ENCODE measurements at regions not wholly inside any gene's neighbourhood (a gene's known extent, or its start where the extent isn't known, plus 50 kb on each side); places are given as distances from the start of the nearest gene placed in this dataset.
"Not testable (repeated sequence)": the region's sequence is repeated elsewhere in the genome, so short reads cannot be mapped to it uniquely, and the experiment has no call there.

DNA sequence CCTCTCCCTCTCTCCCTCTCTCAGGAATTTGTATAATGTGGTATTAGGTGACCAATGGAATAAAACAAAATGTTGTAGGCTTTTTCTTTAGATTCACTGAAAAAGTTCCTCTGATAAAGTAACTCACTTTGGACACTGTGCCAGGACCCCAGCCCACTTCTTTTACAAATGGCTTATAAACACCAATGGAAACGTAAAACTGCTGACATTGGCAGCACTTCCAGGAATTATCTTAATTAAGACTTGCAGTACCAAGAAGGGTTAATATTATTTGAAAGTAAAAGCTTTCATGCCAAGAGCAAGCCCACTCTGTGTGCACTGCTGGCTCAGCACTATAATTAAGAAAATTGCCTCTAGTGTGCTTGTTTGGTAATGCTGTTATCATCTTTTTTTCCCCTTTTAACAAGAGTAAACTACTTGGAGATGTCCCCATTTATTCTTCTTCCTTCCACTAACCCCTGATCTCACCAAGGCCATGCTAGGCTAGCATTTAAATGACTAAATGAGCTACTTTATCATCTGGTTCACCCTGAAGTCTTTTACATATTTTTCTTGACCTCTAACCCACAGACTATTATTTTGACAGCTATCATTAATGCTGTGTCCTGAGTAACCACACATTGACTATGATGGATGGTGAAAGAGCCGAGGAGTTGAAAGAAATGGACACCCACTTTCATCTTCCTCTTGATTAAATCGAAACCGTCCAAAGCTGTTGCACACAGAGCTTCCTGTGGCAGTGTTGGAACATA, 232.2 kb upstream of the ETAA1 start:
- no peak for ATAC-seq (ENCODE audit: low FRiP score)
- DNase-seq (ENCODE audit: low spot score), result no peak
- TF ChIP-seq, protein P1, sequence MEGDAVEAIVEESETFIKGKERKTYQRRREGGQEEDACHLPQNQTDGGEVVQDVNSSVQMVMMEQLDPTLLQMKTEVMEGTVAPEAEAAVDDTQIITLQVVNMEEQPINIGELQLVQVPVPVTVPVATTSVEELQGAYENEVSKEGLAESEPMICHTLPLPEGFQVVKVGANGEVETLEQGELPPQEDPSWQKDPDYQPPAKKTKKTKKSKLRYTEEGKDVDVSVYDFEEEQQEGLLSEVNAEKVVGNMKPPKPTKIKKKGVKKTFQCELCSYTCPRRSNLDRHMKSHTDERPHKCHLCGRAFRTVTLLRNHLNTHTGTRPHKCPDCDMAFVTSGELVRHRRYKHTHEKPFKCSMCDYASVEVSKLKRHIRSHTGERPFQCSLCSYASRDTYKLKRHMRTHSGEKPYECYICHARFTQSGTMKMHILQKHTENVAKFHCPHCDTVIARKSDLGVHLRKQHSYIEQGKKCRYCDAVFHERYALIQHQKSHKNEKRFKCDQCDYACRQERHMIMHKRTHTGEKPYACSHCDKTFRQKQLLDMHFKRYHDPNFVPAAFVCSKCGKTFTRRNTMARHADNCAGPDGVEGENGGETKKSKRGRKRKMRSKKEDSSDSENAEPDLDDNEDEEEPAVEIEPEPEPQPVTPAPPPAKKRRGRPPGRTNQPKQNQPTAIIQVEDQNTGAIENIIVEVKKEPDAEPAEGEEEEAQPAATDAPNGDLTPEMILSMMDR (IDR thresholded peaks at IDR 0.05), result no peak

DNA sequence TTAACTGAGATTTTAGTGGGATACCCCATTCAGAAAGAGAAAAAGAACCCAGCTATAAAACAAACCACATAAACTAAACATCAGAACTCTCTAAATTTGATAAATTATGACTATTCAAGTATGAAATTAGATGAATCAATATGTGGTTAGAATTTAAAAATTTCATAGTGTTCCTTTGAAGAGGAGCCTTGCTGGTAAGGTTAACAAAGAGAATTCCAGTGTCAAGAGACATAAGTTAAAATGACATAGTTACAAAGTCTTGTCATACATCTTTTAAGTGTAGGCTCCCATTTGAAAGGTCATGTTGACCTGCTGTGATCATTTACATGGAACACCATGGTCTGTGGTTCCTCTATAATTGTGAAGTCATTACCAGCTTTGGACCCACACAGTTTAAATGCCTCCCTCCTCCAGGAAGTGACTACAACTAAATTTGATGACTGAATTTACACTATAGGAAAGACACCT, 231.6 kb upstream of the ETAA1 start:
- TF ChIP-seq, protein P1 (IDR thresholded peaks at IDR 0.05), result no peak

DNA sequence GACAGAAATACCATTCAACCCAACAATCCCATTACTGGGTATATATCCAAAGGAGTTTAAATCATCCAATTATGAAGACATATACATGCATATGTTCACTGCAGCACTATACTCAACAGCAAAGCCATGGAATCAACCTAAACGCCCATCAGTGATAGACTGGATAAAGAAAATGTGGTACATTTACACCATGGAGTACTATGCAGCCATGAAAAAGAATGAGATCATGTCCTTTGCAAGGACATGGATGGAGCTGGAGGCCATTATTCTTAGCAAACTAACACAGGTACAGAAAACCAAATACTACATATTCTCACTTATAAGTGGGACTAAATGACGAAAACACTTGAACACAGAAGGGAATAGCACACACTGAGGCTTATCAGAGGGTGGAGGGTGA, 230.6 kb upstream of the ETAA1 start:
- ATAC-seq (ENCODE audit: low FRiP score), result not testable (repeated sequence)

More for the DNA sequence above, 231.6 kb upstream of the ETAA1 start:
- ATAC-seq (ENCODE audit: low FRiP score) (no peak), DNase-seq (ENCODE audit: low spot score) (no peak)

DNA sequence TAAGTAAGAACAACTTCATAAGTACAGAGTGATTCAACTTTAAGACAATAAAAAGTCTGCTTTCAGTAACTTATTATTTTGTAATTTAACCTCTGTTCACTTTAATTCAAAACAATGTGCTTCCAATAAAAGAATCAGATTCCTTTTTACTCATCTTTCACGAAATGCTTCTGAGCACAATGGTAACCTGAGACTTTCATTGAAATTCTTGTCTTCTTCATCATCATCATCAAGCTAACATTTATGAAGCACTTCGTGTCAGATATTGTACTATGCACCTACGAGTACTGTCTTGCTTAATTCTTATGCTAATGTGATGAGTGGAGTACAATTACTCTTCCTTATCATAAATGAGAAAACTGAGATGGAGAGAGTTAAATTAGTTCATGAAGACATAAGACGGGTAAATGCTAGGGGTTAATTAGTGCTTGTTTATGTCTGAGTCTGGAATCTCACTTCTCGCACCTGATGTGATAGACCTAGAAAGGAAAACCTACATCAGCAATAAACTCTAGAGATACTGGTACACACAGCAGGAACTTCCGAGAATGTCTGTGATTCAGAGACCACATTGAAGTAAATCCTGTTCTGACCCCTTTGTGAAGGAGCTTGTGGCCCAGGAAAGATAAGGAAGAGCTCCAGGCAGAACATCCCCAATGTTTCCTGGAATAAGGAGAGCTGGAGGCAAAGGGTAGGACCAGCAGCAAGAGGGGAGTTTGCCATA, 227.6 kb upstream of the ETAA1 start:
- ATAC-seq (ENCODE audit: low FRiP score), result no peak
- TF ChIP-seq, protein P1 (IDR thresholded peaks at IDR 0.05), result no peak
- no peak for DNase-seq (ENCODE audit: low spot score)

More for the DNA sequence above, 230.6 kb upstream of the ETAA1 start:
- not testable (repeated sequence) for DNase-seq (ENCODE audit: low spot score)

DNA sequence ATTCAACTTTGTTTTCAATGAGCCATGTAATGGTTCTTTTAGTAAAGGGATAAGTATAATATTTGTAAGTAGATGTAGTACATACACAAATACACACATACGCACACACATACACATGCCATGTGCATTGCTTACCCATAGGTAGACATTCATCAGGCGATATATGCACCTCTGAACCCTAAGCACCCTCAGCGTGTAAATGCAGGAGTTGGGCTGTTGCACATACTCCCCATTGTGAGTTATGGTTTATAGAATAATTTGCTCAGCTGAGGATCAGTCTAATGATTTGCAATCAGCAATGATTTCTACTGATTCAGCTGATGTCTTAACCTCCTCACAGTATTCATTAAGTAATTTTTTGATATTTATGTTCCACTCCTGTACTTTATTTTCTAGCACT, 217.6 kb upstream of the ETAA1 start:
- TF ChIP-seq, protein P1 (IDR thresholded peaks at IDR 0.05), result no peak
- no peak for DNase-seq (ENCODE audit: low spot score)
- ATAC-seq (ENCODE audit: low FRiP score), result no peak

DNA sequence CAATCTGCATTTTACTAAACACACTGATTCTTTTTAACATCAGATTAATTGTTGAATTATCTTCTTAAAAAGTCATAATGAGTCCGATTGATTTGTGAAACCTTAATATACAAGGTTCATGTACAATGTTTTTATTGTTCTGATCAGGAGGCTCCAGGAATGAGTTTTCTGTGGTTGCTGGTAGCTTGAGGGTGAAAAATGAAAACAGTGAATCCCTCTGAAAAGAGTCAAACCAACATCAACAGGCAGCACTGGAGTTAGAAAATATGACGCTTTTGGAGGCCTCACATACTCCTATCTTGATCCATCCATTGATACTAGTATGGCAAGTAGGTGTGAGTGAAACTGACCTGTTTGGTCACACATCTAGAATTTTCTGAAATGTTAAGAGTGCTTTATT, 216.3 kb upstream of the ETAA1 start:
- DNase-seq (ENCODE audit: low spot score) (no peak), ATAC-seq (ENCODE audit: low FRiP score) (no peak)
- TF ChIP-seq, protein P1 (IDR thresholded peaks at IDR 0.05), result no peak

DNA sequence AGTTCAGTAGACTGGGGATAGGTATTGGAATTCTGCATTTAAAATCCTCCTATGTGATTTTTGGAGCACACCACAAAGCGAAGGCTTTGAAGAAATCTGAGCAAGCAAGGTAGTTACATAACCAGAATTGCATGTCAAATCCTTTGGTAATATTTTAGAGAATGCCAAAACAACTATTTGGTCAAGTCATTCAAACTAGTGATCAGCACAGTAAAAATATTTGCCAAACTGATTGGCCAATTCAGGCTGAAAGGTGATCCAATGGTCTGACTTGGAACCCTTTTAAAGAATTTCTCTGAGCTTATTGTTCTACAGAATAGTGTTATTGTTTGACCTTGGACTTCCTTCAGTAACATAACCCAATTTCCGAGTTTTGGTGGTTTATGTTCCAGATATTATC, 214.2 kb upstream of the ETAA1 start:
- TF ChIP-seq, protein P1 (IDR thresholded peaks at IDR 0.05), result no peak
- ATAC-seq (ENCODE audit: low FRiP score) (no peak), DNase-seq (ENCODE audit: low spot score) (no peak)
